Upper lobe of left lung (tissue), 4 donors: ENCODE measurements at regions not wholly inside any gene's neighbourhood (a gene's known extent, or its start where the extent isn't known, plus 50 kb on each side); places are given as distances from the start of the nearest gene placed in this dataset.

Experiments used
- POLR2AphosphoS5 ChIP-seq, 2 donors: sonication (generic); formaldehyde crosslinking; IDR thresholded peaks; one replicate each; pipeline ENCODE4 v1.5.1; 2017; ENCODE audit warnings: antibody characterized with exemption in 2 of 2
- TF ChIP-seq, protein P1 (sequence below), 6 experiments: fragments of 450-650 bp in 4 of 6; fragments of 200-600 bp in 2 of 6; sonication (generic) in 2 of 6; IDR thresholded peaks; one replicate each; pipeline ENCODE4 v1.5.1; 2016 to 2019; ENCODE audit warnings: antibody characterized with exemption in 6 of 6

DNA sequence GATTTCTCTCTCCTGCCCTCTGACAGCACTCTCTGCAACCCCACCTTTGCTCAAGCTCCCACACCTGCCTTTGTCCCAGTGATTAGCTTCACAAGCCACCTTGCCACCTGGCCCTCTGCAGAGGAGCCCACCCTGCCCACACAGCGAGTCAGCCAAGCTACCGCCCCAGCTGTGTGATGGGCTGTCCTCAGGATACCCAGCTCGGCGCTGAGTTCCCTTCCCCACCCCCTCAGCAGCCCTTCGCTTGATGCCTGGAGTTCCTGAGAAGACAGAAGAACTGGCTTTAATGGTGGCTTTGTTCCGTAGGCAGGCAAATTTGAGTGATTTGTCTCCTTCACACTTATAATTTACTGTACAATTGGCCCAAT lies 266.4 kb downstream of the CBLN1 start:
- no peak for TF ChIP-seq POLR2AphosphoS5 (IDR thresholded peaks at IDR 0.05)
- TF ChIP-seq, protein P1, sequence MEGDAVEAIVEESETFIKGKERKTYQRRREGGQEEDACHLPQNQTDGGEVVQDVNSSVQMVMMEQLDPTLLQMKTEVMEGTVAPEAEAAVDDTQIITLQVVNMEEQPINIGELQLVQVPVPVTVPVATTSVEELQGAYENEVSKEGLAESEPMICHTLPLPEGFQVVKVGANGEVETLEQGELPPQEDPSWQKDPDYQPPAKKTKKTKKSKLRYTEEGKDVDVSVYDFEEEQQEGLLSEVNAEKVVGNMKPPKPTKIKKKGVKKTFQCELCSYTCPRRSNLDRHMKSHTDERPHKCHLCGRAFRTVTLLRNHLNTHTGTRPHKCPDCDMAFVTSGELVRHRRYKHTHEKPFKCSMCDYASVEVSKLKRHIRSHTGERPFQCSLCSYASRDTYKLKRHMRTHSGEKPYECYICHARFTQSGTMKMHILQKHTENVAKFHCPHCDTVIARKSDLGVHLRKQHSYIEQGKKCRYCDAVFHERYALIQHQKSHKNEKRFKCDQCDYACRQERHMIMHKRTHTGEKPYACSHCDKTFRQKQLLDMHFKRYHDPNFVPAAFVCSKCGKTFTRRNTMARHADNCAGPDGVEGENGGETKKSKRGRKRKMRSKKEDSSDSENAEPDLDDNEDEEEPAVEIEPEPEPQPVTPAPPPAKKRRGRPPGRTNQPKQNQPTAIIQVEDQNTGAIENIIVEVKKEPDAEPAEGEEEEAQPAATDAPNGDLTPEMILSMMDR (IDR thresholded peaks at IDR 0.05) = no peak
